DMS114 treated with DMSO at 0.1 percent for 48 hours (cell line): ENCODE measurements at regions not wholly inside any gene's neighbourhood (a gene's known extent, or its start where the extent isn't known, plus 50 kb on each side); places are given as distances from the start of the nearest gene placed in this dataset.

Source experiments
- DNase-seq: peaks from one replicate; lab custom pipeline; 2025; ENCODE audit not compliant: unreplicated experiment; lab: John Stamatoyannopoulos, UW

DNA sequence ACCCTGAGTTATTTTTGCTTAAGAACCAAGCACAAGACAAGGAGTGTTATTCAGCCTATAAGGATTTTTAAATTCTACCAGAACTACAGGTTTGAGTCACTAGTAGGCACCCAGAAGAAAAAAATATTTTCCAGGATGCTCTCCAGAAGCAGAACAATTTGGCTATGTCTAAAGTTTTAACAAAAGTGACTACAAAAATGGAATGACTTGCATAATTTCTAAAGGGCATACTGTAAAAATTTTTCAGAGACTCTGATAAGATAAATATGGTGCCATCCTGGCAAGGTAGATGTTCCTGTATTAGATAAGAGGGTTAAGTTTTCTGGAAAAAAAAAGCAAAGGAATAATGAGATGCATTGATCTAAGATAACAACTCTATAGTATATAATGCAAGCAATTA lies 68.6 kb upstream of the FAM9A start:
- no peak for DNase-seq

DNA sequence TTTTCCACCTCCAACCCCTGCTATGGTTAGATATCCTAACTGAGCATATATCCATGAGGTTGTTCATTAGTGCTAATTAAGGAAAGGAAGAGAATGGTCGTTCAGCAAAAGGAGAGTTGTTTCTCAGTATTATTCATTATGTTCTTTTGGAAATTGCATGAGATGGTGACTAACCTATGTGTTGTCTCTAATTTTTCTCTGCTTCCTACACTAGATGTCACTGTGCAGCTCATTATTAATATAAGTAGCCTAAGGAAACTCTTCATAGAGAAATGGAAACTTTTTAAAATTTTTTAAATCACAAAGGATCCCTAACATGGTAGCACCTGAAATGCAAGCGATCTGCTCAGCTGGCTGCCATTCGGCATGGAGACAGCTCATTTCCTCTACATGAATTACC lies 67.7 kb upstream of the FAM9A start:
- peak; percentile 8 for DNase-seq

DNA sequence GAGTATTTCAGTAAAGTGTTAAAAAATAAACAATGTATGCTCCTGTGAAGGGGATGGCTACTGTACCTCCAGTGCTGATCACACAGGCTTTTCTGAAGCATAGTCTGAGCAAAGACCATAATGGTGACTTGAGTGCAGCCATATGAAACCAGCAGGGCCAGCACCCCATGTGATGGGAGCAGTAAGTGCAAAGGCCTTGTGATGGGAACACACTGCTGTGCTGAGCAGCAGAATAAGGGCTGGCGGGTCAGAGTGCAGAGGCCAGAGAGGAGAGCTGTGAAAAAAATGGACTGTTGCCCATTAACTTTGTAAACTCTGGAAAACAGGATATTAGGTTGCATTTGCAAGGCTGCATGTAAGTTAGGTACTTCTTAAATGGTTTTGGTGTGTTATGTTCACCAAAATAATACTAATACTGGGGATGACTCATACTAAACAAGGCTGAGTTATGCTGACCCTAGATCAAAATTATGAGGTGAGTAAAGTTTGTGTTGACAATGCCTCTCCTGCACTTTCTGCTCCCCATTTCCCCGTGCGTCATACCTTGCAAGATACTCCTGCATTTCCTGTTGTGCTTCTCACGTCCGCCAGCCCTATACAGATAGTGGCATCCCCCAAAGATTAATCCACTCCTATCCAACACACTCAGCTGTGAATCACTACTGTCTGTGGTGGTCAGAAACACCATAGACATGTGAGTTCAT lies 67.0 kb upstream of the FAM9A start:
- no peak for DNase-seq

DNA sequence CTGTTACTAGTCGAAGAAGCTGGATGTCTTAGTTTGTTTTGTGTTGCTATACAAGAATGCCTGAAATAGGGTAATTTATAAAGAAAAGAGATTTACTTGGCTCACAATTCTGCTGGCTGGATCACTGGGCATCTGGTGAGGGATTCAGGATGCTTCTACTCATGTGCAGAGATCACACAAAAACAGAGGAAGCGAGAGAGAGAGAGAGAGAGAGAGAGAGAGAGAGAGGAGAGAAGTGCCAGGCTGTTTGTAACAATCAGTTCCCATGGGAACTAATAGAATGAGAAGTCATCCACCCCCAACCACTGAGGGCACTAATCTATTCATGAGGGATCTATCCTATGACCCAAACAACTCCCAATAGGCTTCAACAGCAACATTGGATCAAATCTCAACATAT lies 66.2 kb upstream of the FAM9A start:
- no peak for DNase-seq

DNA sequence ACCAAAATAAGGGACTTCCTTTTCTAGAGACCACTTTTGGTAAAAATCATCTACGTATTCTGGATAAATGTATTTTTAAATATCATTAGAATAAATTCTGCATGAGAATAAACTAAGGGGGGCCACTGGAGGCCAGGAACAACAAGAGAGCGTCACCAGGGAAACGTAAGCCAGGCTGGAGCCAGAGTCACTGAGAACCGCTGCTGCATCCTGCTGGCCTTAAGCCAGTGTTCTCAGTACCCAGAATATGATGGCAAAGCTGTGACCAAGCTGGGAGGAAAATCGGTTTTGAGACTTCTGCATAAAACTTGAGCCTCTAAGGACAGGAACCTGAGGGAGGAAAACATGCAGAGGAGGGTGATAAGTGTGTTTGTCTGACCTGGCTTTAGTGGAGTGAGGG lies 63.0 kb upstream of the FAM9A start:
- no peak for DNase-seq

DNA sequence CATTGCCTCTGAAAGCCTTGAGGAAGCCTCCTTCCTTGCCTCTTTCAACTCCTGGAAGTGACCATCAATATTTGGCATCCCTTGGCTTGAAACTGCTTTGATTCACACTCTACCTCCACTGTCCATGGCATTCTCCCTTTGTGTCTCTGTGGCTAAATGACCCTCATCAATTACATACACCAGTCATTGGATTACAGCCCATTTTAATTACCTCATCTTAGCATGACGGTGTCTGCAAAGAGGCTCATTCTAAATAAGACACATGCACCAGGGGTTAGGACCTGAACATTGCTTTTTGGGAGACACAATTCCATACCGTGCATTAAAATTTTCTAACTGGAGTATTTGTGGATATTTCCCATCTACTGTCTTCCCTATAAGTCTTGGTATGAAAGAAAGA lies 60.7 kb upstream of the FAM9A start:
- DNase-seq, result no peak

DNA sequence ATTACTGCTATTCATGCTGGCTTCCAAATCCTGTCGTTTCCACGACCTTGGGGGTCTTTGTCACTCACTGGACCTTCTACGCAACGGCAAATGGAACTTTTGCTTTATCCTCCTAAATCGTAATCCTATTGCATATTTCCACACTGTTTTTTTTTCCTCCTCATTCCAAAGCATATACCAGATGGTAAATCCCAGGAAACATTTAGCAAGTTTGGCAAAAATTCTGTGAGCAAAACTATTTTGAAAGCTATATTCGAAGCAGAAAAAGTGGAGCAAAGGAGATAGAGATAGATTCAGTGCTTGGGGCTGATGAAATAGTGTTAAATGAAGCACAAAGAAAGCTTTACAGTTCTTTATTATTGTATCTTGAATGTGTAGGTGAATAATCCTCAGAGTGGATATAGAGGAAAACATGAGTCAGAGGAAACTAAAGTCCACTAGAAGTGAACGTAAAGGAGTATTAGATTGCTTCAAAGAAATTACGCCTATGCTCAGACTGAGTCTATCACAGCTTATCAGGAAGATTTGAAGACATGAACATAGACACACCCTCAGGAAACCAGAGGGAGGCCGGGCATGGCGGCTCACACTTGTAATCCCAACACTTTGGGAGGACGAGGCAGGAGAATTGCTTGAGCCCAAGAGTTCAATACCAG lies 50.2 kb upstream of the FAM9A start:
- DNase-seq, result no peak
